Medulla oblongata (tissue), 1 donor: ENCODE measurements at regions not wholly inside any gene's neighbourhood (a gene's known extent, or its start where the extent isn't known, plus 50 kb on each side); places are given as distances from the start of the nearest gene placed in this dataset.
A peak's percentile ranks its signal among the peaks of the same experiment; 100 is the strongest.

ENCODE experiments used
- DNase-seq: peaks from one replicate; pipeline ENCODE4 v3.0.0-alpha.2; 2015; ENCODE audit errors: extremely low spot score

GRCh38 chr18:72181241-72181764, 362.8 kb downstream of the CBLN2 start:
- no peak for DNase-seq

- DNase-seq, result no peak
Measured at GRCh38 chr18:72180689-72181088, 363.5 kb downstream of the CBLN2 start.

- no peak for DNase-seq
Measured at GRCh38 chr18:72174972-72175649, 369.0 kb downstream of the CBLN2 start.

GRCh38 chr18:72171596-72171995, 372.5 kb downstream of the CBLN2 start:
- no peak for DNase-seq

GRCh38 chr18:72161691-72162090, 382.5 kb downstream of the CBLN2 start:
- DNase-seq, result no peak

GRCh38 chr18:72160510-72161445, 383.4 kb downstream of the CBLN2 start:
- no peak for DNase-seq

- DNase-seq, result peak; percentile 74
Measured at GRCh38 chr18:72155327-72155726, 388.8 kb downstream of the CBLN2 start.

- DNase-seq, result no peak
Measured at GRCh38 chr18:72154926-72155325, 389.2 kb downstream of the CBLN2 start.

GRCh38 chr18:72152935-72153334, 391.2 kb downstream of the CBLN2 start:
- DNase-seq, result no peak

- DNase-seq, result no peak
Measured at GRCh38 chr18:72147830-72148229, 396.3 kb downstream of the CBLN2 start.

- no peak for DNase-seq
Measured at GRCh38 chr18:72140007-72140406, 404.1 kb downstream of the CBLN2 start.

GRCh38 chr18:72128649-72129048, 415.5 kb downstream of the CBLN2 start:
- DNase-seq, result no peak

- DNase-seq, result no peak
Measured at GRCh38 chr18:72122103-72122502, 422.0 kb downstream of the CBLN2 start.

GRCh38 chr18:72119082-72119481, 425.1 kb downstream of the CBLN2 start:
- no peak for DNase-seq

GRCh38 chr18:72114801-72115594, 429.1 kb downstream of the CBLN2 start:
- no peak for DNase-seq

GRCh38 chr18:72107647-72108383, 436.3 kb downstream of the CBLN2 start:
- peak; percentile 52 for DNase-seq

GRCh38 chr18:72104851-72105250, 439.3 kb downstream of the CBLN2 start:
- no peak for DNase-seq

- no peak for DNase-seq
Measured at GRCh38 chr18:72102412-72102811, 441.7 kb downstream of the CBLN2 start.

- DNase-seq, result no peak
Measured at GRCh38 chr18:72100465-72101004, 443.6 kb downstream of the CBLN2 start.

- DNase-seq, result no peak
Measured at GRCh38 chr18:72091369-72091768, 452.8 kb downstream of the CBLN2 start.

GRCh38 chr18:72089432-72089831, 454.7 kb downstream of the CBLN2 start:
- DNase-seq, result no peak
